PC-9 (cell line): ENCODE measurements at regions not wholly inside any gene's neighbourhood (a gene's known extent, or its start where the extent isn't known, plus 50 kb on each side); places are given as distances from the start of the nearest gene placed in this dataset.

ENCODE experiments used
- BruUV-seq: library from RNA; stranded (reverse); fragments of 400-500 nt; replicated peaks from 2 replicates; lab custom pipeline; 2021; lab: Mats Ljungman, UMichigan
- CTCF ChIA-PET: fragments of 300-600 bp; sonication (Branson Sonifier 250); formaldehyde crosslinking; loops from one replicate; lab custom pipeline; 2022; ENCODE audit warnings: antibody characterized with exemption; lab: Charles Lee
- POLR2A ChIA-PET: fragments of 300-600 bp; sonication (Branson Sonifier 250); formaldehyde crosslinking; loops from one replicate; lab custom pipeline; 2022; ENCODE audit warnings: antibody characterized with exemption; ENCODE audit not compliant: unreplicated experiment; lab: Charles Lee
- DNase-seq, 2 experiments: peaks; one replicate each; pipeline versions ENCODE4 v3.0.0 to v3.0.0-alpha.2; 2015 to 2022; ENCODE audit warnings: mixed read lengths in 1 of 2
- H2AFZ ChIP-seq: fragments of 200-600 bp; sonication (generic); 2 replicates; pipeline ENCODE4 v1.8.1; 2017; ENCODE audit warnings: antibody characterized with exemption
- H3F3A ChIP-seq: fragments of 200-600 bp; sonication (generic); 2 replicates; pipeline ENCODE4 v1.8.1; 2017; ENCODE audit warnings: antibody characterized with exemption, mild to moderate bottlenecking, low read depth; ENCODE audit not compliant: insufficient read depth
- H3K27ac ChIP-seq: fragments of 200-600 bp; sonication (generic); 2 replicates; pipeline ENCODE4 v1.6.1; 2016; ENCODE audit warnings: mixed run types
- H3K27me3 ChIP-seq: fragments of 200-600 bp; sonication (generic); 2 replicates; pipeline ENCODE4 v1.6.1; 2016; ENCODE audit warnings: low read depth, mixed run types; ENCODE audit not compliant: insufficient read depth
- H3K36me3 ChIP-seq: fragments of 200-600 bp; sonication (generic); 2 replicates; pipeline ENCODE4 v1.6.1; 2016; ENCODE audit warnings: low read depth, mixed run types
- H3K4me1 ChIP-seq: fragments of 200-600 bp; sonication (generic); replicated peaks from 2 replicates; pipeline ENCODE4 v1.6.1; 2016; ENCODE audit warnings: mixed run types; ENCODE audit not compliant: insufficient read depth
- H3K4me2 ChIP-seq: fragments of 200-600 bp; sonication (generic); 2 replicates; pipeline ENCODE4 v1.6.1; 2017; ENCODE audit warnings: mixed run types
- H3K4me3 ChIP-seq: fragments of 200-600 bp; sonication (generic); 2 replicates; pipeline ENCODE4 v1.6.1; 2016; ENCODE audit warnings: mixed run types
- H3K79me2 ChIP-seq: fragments of 200-600 bp; sonication (generic); 2 replicates; pipeline ENCODE4 v1.6.1; 2017; ENCODE audit warnings: low read depth, mixed run types
- H3K9me2 ChIP-seq: fragments of 200-600 bp; sonication (generic); 2 replicates; pipeline ENCODE4 v1.8.1; 2017; ENCODE audit warnings: mild to moderate bottlenecking; ENCODE audit not compliant: insufficient read depth
- H3K9me3 ChIP-seq: fragments of 200-600 bp; sonication (generic); 2 replicates; pipeline ENCODE4 v1.8.1; 2016; ENCODE audit warnings: low read depth; ENCODE audit not compliant: insufficient read depth
- H4K20me1 ChIP-seq: fragments of 200-600 bp; sonication (generic); 2 replicates; pipeline ENCODE4 v1.8.1; 2017; ENCODE audit not compliant: insufficient read depth
- CTCF ChIP-seq: fragments of 200-600 bp; sonication (generic); conservative IDR thresholded peaks from 2 replicates; pipeline ENCODE4 v1.6.1; 2017; ENCODE audit warnings: mixed run types, antibody characterized with exemption, mild to moderate bottlenecking, moderate library complexity
- EZH2 ChIP-seq: fragments of 200-600 bp; sonication (generic); IDR thresholded peaks from 2 replicates; pipeline ENCODE4 v1.8.0; 2017; ENCODE audit warnings: antibody characterized with exemption, low read depth
- intact Hi-C: fragments of 100-400 bp; cut with micrococcal nuclease; formaldehyde crosslinking; loops from one replicate; pipeline ENCODE4 v1.10.0; 2022; ENCODE audit not compliant: unreplicated experiment

GRCh38 chr1:178034676-178035075, 59.2 kb upstream of the RASAL2 start:
- no TSS peak for BruUV-seq
- H3K36me3 ChIP-seq, result no peaks in the 10 kb centered on the region
- POLR2A ChIA-PET, result no interaction called here
- H3K27ac ChIP-seq, result no peak overlapping the region
- H2AFZ ChIP-seq, result no peak overlapping the region
- CTCF ChIA-PET, result no interaction called here
- H4K20me1 ChIP-seq, result no peaks in the 10 kb centered on the region
- H3K4me1 ChIP-seq, result peaks cover 29% of the 10 kb centered on the region
- H3K79me2 ChIP-seq, result no peaks in the 10 kb centered on the region
- intact Hi-C loops, result loop anchor here (10.0 kb wide), 1 partner anchor 500 kb away; no protein-coding TSS in a partner anchor
- TF ChIP-seq CTCF (no peak), EZH2 (no peak)
- no peak overlapping the region for H3K4me3 ChIP-seq
- no peaks in the 10 kb centered on the region for H3K27me3 ChIP-seq
- no peaks in the 10 kb centered on the region for H3K9me2 ChIP-seq
- no peak for DNase-seq
- no peaks in the 10 kb centered on the region for H3K9me3 ChIP-seq
- no peak overlapping the region for H3K4me2 ChIP-seq
- H3F3A ChIP-seq, result peaks cover 20% of the 10 kb centered on the region

- Histone ChIP-seq H3F3A (peaks cover 20% of the 10 kb centered on the region), H3K79me2 (no peaks in the 10 kb centered on the region), H3K4me3 (no peak overlapping the region), H3K9me2 (no peaks in the 10 kb centered on the region), H4K20me1 (no peaks in the 10 kb centered on the region), H2AFZ (no peak overlapping the region), H3K4me2 (no peak overlapping the region), H3K4me1 (peaks cover 29% of the 10 kb centered on the region), H3K9me3 (no peaks in the 10 kb centered on the region), H3K27me3 (no peaks in the 10 kb centered on the region), H3K27ac (no peak overlapping the region), H3K36me3 (no peaks in the 10 kb centered on the region)
- no TSS peak for BruUV-seq
- ChIA-PET POLR2A (no interaction called here), CTCF (interaction anchor here (0.6 to 0.7 kb wide), 5 partner anchors 54 to 1779 kb away, joined by 3 to 11 read pairs (median 6); no protein-coding TSS in a partner anchor)
- intact Hi-C loops, result loop anchor here (10.0 kb wide), 1 partner anchor 499 kb away; no protein-coding TSS in a partner anchor
- TF ChIP-seq CTCF (no peak), EZH2 (no peak)
- DNase-seq, result no peak
Measured at GRCh38 chr1:178036090-178036489, 57.8 kb upstream of the RASAL2 start.

DNA sequence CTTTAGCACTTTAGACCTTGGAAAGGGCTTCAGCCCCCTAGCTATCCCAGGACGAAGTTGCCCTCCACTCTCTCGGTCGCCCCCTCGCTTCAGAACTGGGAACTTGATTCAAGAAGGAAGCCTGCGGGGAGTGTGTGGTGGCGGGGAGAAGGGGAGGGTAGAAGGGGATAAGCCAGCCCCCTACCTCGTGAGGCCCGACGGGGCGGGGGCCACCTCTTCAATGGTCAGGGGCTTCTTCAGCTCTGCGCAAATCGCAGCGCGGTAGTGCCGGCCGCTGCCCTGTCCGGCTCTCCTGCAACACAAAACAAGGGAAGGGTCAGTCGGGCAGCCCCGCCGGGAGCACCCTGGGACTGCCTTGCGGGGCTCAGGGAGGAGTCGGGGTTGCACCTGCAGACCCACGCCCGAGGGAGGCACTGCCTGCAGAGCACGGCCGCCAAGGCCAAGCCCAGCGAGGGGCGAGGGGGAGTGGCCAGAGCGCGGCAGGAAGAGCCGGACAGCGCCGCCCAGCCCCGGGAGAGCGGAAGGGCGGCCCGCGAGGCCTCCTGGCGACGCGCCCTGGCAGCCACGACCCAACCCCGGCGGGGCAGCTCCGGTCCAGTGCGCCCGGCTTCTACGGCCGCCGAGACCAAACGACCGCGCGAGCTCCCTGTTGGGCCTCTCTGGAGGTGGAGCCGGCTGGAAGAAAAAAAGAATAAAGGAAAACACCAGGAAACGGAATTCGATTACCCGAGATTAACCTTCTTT, 56.2 kb upstream of the RASAL2 start:
- POLR2A ChIA-PET, result interaction anchor here (0.6 to 0.7 kb wide), 2 partner anchors 89 to 393 kb away, joined by 3 to 9 read pairs; no protein-coding TSS in a partner anchor
- no peaks in the 10 kb centered on the region for H3K27me3 ChIP-seq
- H3K27ac ChIP-seq, result 0 out of 2 replicates have a peak overlapping the region, but pooled peaks have one; percentile 16
- no peaks in the 10 kb centered on the region for H3K79me2 ChIP-seq
- TSS peak; percentile 34 for BruUV-seq
- no peaks in the 10 kb centered on the region for H3K36me3 ChIP-seq
- peaks cover 21% of the 10 kb centered on the region for H3K4me1 ChIP-seq
- CTCF ChIA-PET, result interaction anchor here (0.6 to 0.7 kb wide), 4 partner anchors 10 to 1562 kb away, joined by 3 to 7 read pairs (median 4); no protein-coding TSS in a partner anchor
- H3K4me2 ChIP-seq, result peak overlapping the region; percentile 80
- peak overlapping the region; percentile 57; the same call in 1 of the 2 replicates for H3K4me3 ChIP-seq
- no peaks in the 10 kb centered on the region for H3K9me2 ChIP-seq
- peaks cover 12% of the 10 kb centered on the region for H3F3A ChIP-seq
- DNase-seq, result peak; percentile 66 to 85
- H2AFZ ChIP-seq, result peak overlapping the region; percentile 75
- TF ChIP-seq EZH2, result no peak
- TF ChIP-seq CTCF, result peak; percentile 35; the same call in 1 of the 2 replicates
- intact Hi-C loops, result loop anchor here (10.0 kb wide), 1 partner anchor 497 kb away; no protein-coding TSS in a partner anchor
- H4K20me1 ChIP-seq, result no peaks in the 10 kb centered on the region
- H3K9me3 ChIP-seq, result no peaks in the 10 kb centered on the region
